Mesenchymal stem cell (in vitro differentiated cells and primary cell): ENCODE measurements at regions not wholly inside any gene's neighbourhood (a gene's known extent, or its start where the extent isn't known, plus 50 kb on each side); places are given as distances from the start of the nearest gene placed in this dataset.

ENCODE experiments used
- DNase-seq: peaks from one replicate; pipeline ENCODE4 v3.0.0-alpha.2; 2013
- H2AFZ ChIP-seq: one replicate; pipeline ENCODE4 v1.6.1; 2013; ENCODE audit warnings: low read depth, mild to moderate bottlenecking, control low read depth, inconsistent platforms, low read length, moderate library complexity
- H2AK5ac ChIP-seq: 2 replicates; pipeline ENCODE4 v1.6.1; 2013; ENCODE audit warnings: low read length, moderate library complexity, mild to moderate bottlenecking, inconsistent platforms; ENCODE audit not compliant: severe bottlenecking
- H2BK120ac ChIP-seq: one replicate; pipeline ENCODE4 v1.6.1; 2013; ENCODE audit warnings: low read depth, mild to moderate bottlenecking, inconsistent platforms, low read length, moderate library complexity
- H2BK12ac ChIP-seq, 2 experiments: one replicate each; pipeline ENCODE4 v1.6.1; 2013; ENCODE audit warnings: inconsistent platforms in 2 of 2, low read length in 2 of 2, mild to moderate bottlenecking in 2 of 2, moderate library complexity in 2 of 2, control low read depth in 1 of 2
- H2BK15ac ChIP-seq: one replicate; pipeline ENCODE4 v1.6.1; 2013; ENCODE audit warnings: mild to moderate bottlenecking, low read depth, inconsistent platforms; ENCODE audit not compliant: poor library complexity, severe bottlenecking
- H2BK5ac ChIP-seq: 2 replicates; pipeline ENCODE4 v1.6.1; 2013; ENCODE audit warnings: low read depth, mild to moderate bottlenecking, low read length, control low read depth, inconsistent platforms; ENCODE audit not compliant: poor library complexity, severe bottlenecking
- H3K14ac ChIP-seq, 2 experiments: one replicate each; pipeline ENCODE4 v1.6.1; 2013; ENCODE audit warnings: inconsistent platforms in 2 of 2, low read length in 2 of 2, control low read depth in 1 of 2, mild to moderate bottlenecking in 1 of 2, moderate library complexity in 1 of 2
- H3K18ac ChIP-seq, 2 experiments: one replicate each; pipeline ENCODE4 v1.6.1; 2013; ENCODE audit warnings: inconsistent platforms in 2 of 2, low read length in 2 of 2, control low read depth in 1 of 2, low read depth in 1 of 2, mild to moderate bottlenecking in 1 of 2
- H3K23ac ChIP-seq, 2 experiments: one replicate each; pipeline ENCODE4 v1.6.1; 2013; ENCODE audit warnings: inconsistent platforms in 2 of 2, low read length in 2 of 2, mild to moderate bottlenecking in 2 of 2, moderate library complexity in 2 of 2, control low read depth in 1 of 2
- H3K27ac ChIP-seq: 2 replicates; pipeline ENCODE4 v1.5.1; 2013; ENCODE audit warnings: mild to moderate bottlenecking, moderate library complexity, low read length, control low read depth, inconsistent platforms; ENCODE audit not compliant: poor library complexity, severe bottlenecking
- H3K27me3 ChIP-seq, 2 experiments: 2 replicates each; pipeline versions ENCODE4 v1.6.1 to v1.7.0; 2013; ENCODE audit warnings: low read length in 2 of 2, mild to moderate bottlenecking in 2 of 2, moderate library complexity in 2 of 2, control low read depth in 1 of 2, inconsistent platforms in 1 of 2; ENCODE audit not compliant: control insufficient read depth in 1 of 2, insufficient read depth in 1 of 2
- H3K36me3 ChIP-seq, 2 experiments: 2 replicates each; pipeline versions ENCODE4 v1.6.1 to v1.7.0; 2013; ENCODE audit warnings: low read length in 2 of 2, control low read depth in 1 of 2, inconsistent platforms in 1 of 2, low read depth in 1 of 2, mild to moderate bottlenecking in 1 of 2; ENCODE audit not compliant: insufficient read depth in 2 of 2, control insufficient read depth in 1 of 2
- H3K4ac ChIP-seq, 2 experiments: one replicate each; pipeline ENCODE4 v1.6.1; 2013; ENCODE audit warnings: inconsistent platforms in 2 of 2, low read length in 2 of 2, mild to moderate bottlenecking in 2 of 2, moderate library complexity in 2 of 2, control low read depth in 1 of 2, low read depth in 1 of 2
- H3K4me1 ChIP-seq: 2 replicates; pipeline ENCODE4 v1.6.1; 2013; ENCODE audit warnings: low read depth, low read length, control low read depth; ENCODE audit not compliant: control insufficient read depth, insufficient read depth
- H3K4me2 ChIP-seq: 2 replicates; pipeline ENCODE4 v1.6.1; 2013; ENCODE audit warnings: low read length, mild to moderate bottlenecking, inconsistent platforms; ENCODE audit not compliant: poor library complexity, severe bottlenecking
- H3K4me3 ChIP-seq, 2 experiments: 2 replicates each; pipeline versions ENCODE4 v1.5.1 to v1.7.0; 2013; ENCODE audit warnings: low read length in 2 of 2, mild to moderate bottlenecking in 2 of 2, control low read depth in 1 of 2, low read depth in 1 of 2; ENCODE audit not compliant: insufficient read depth in 1 of 2
- H3K79me1 ChIP-seq: replicated peaks from 2 replicates; pipeline ENCODE4 v1.6.1; 2013; ENCODE audit warnings: mild to moderate bottlenecking, control low read depth, low read length, inconsistent platforms; ENCODE audit not compliant: poor library complexity, severe bottlenecking
- H3K9ac ChIP-seq: 2 replicates; pipeline ENCODE4 v1.7.0; 2013; ENCODE audit warnings: mild to moderate bottlenecking, low read length, moderate library complexity
- H3K9me3 ChIP-seq: 2 replicates; pipeline ENCODE4 v1.7.0; 2013; ENCODE audit warnings: mild to moderate bottlenecking, low read length; ENCODE audit not compliant: control insufficient read depth
- H4K8ac ChIP-seq: one replicate; pipeline ENCODE4 v1.6.1; 2013; ENCODE audit warnings: inconsistent platforms, mild to moderate bottlenecking, low read length, moderate library complexity
- H4K91ac ChIP-seq: one replicate; pipeline ENCODE4 v1.6.1; 2013; ENCODE audit warnings: mild to moderate bottlenecking, low read length, inconsistent platforms
- WGBS: methylation state at CpG from one replicate; pipeline ENCODE4 v1.1.7; 2013; ENCODE audit warnings: mixed read lengths; 5-methylcytosine and 5-hydroxymethylcytosine counted together

- no peak overlapping the region for H3K14ac ChIP-seq
- H3K4me1 ChIP-seq, result no peaks in the 10 kb centered on the region
- no peak overlapping the region for H2BK120ac ChIP-seq
- H2AFZ ChIP-seq, result no peak overlapping the region
- H3K79me1 ChIP-seq, result no peaks in the 10 kb centered on the region
- H3K9ac ChIP-seq, result no peak overlapping the region
- H3K36me3 ChIP-seq, result no peaks in the 10 kb centered on the region
- 12% methylated on average over 2 of the region's 2 CpGs for WGBS
- no peak overlapping the region for H2BK12ac ChIP-seq
- no peak overlapping the region for H3K4me2 ChIP-seq
- no peak overlapping the region for H2BK15ac ChIP-seq
- peak; percentile 55 for DNase-seq
- no peak overlapping the region for H4K8ac ChIP-seq
- H3K27me3 ChIP-seq, result no peaks in the 10 kb centered on the region
- no peaks in the 10 kb centered on the region for H3K9me3 ChIP-seq
- H3K4ac ChIP-seq, result no peak overlapping the region
- no peak overlapping the region for H3K18ac ChIP-seq
- H3K27ac ChIP-seq, result no peak overlapping the region
- no peak overlapping the region for H3K23ac ChIP-seq
- no peak overlapping the region for H3K4me3 ChIP-seq
- H4K91ac ChIP-seq, result no peak overlapping the region
- H2BK5ac ChIP-seq, result no peak overlapping the region
- no peak overlapping the region for H2AK5ac ChIP-seq
These were observed 633.1 kb downstream of the EFNB2 start for GRCh38 chr13:105902396-105902795.

GRCh38 chr13:105897575-105897974, 637.9 kb downstream of the EFNB2 start:
- Histone ChIP-seq H3K4ac (no peak overlapping the region), H3K4me3 (no peak overlapping the region), H2AFZ (no peak overlapping the region), H3K23ac (no peak overlapping the region), H3K79me1 (no peaks in the 10 kb centered on the region), H3K4me1 (no peaks in the 10 kb centered on the region), H3K36me3 (no peaks in the 10 kb centered on the region), H4K8ac (no peak overlapping the region), H2AK5ac (no peak overlapping the region), H3K14ac (no peak overlapping the region), H3K9me3 (no peaks in the 10 kb centered on the region), H3K18ac (no peak overlapping the region), H4K91ac (no peak overlapping the region), H2BK12ac (no peak overlapping the region), H2BK120ac (no peak overlapping the region), H3K4me2 (no peak overlapping the region), H2BK5ac (no peak overlapping the region), H3K9ac (no peak overlapping the region), H3K27ac (no peak overlapping the region), H3K27me3 (no peaks in the 10 kb centered on the region), H2BK15ac (no peak overlapping the region)
- over 99% methylated on average over 5 of the region's 6 CpGs for WGBS
- no peak for DNase-seq

- Histone ChIP-seq H3K14ac (no peak overlapping the region), H3K9me3 (no peaks in the 10 kb centered on the region), H4K8ac (no peak overlapping the region), H2BK12ac (no peak overlapping the region), H3K9ac (no peak overlapping the region), H3K27me3 (no peaks in the 10 kb centered on the region), H2BK120ac (no peak overlapping the region), H2AFZ (no peak overlapping the region), H2BK15ac (no peak overlapping the region), H2AK5ac (no peak overlapping the region), H2BK5ac (no peak overlapping the region), H3K4ac (no peak overlapping the region), H3K4me3 (no peak overlapping the region), H3K23ac (no peak overlapping the region), H3K4me1 (no peaks in the 10 kb centered on the region), H3K36me3 (no peaks in the 10 kb centered on the region), H3K79me1 (no peaks in the 10 kb centered on the region), H3K18ac (no peak overlapping the region), H3K4me2 (no peak overlapping the region), H4K91ac (no peak overlapping the region), H3K27ac (no peak overlapping the region)
- DNase-seq, result peak; percentile 11
- WGBS, result 87% methylated on average over 2 of the region's 2 CpGs
These were observed 640.8 kb downstream of the EFNB2 start for GRCh38 chr13:105894697-105895096.

- Histone ChIP-seq H2BK12ac (no peak overlapping the region), H2AK5ac (no peak overlapping the region), H4K91ac (no peak overlapping the region), H3K18ac (no peak overlapping the region), H3K4ac (no peak overlapping the region), H2BK120ac (no peak overlapping the region), H3K27me3 (no peaks in the 10 kb centered on the region), H3K23ac (no peak overlapping the region), H2BK15ac (no peak overlapping the region), H3K9me3 (no peaks in the 10 kb centered on the region), H2BK5ac (no peak overlapping the region), H3K79me1 (no peaks in the 10 kb centered on the region), H2AFZ (no peak overlapping the region), H3K4me3 (no peak overlapping the region), H3K27ac (no peak overlapping the region), H3K14ac (no peak overlapping the region), H3K4me2 (no peak overlapping the region), H3K4me1 (no peaks in the 10 kb centered on the region), H3K9ac (no peak overlapping the region), H4K8ac (no peak overlapping the region), H3K36me3 (no peaks in the 10 kb centered on the region)
- DNase-seq, result no peak
- 100% methylated on average over 1 of the region's 4 CpGs for WGBS
These were observed 645.0 kb downstream of the EFNB2 start for GRCh38 chr13:105890509-105890908.
